ENCODE measurements at regions not wholly inside any gene's neighbourhood (a gene's known extent, or its start where the extent isn't known, plus 50 kb on each side); places are given as distances from the start of the nearest gene placed in this dataset.

DNA sequence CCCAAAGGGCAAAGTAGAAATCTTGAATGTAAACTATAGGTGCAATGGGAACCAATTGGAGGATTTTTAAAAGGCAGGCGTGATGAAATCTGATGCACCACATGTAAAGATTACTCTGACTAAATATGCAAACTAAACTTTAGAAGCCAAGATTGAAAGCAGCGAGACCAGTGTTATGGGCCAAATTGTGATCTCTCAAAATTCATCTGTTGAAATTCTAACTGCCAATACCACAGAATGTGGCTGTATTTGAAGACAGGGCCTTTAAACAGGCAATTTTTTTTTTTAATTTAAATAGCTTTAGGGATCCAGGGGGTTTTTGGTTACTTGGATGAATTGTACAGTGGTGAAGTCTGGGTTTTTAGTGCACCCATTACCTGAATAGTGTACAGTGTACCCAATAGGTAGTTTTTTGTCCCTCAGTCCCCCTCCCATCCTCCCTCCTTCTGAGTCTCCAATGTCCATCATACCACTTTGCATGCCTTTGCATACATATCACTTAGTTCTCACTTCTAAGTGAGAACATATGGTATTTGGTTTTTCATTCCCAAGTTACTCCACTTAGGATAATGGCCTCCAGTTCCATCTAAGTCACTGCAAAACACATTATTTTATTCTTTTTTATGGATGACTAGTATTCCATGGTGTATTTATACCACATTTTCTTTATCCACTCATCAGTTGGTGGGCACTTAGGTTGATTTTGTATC, 69.7 kb downstream of the DRD1 start:
- Histone ChIP-seq H3K36me3 (ENCODE audit: insufficient read depth, low read length) (no peaks in the 10 kb centered on the region), H3K79me2 (ENCODE audit: insufficient read depth, low read length) (no peaks in the 10 kb centered on the region), H4K20me1 (ENCODE audit: insufficient read depth, low read length, poor library complexity, severe bottlenecking) (no peaks in the 10 kb centered on the region), H3K4me2 (ENCODE audit: low read depth, low read length, poor library complexity, severe bottlenecking) (no peak overlapping the region), H3K9me2 (replicated peaks; ENCODE audit: low read depth, low read length) (no peaks in the 10 kb centered on the region), H2AFZ (ENCODE audit: low read length) (no peak overlapping the region), H3K4me1 (ENCODE audit: insufficient read depth, low read length, poor library complexity, severe bottlenecking) (no peaks in the 10 kb centered on the region), H3K27me3 (ENCODE audit: insufficient read depth, low read length, poor library complexity, severe bottlenecking) (no peaks in the 10 kb centered on the region), H3K9ac (ENCODE audit: low read depth, low read length, poor library complexity, severe bottlenecking) (no peak overlapping the region), H3K4me3 (ENCODE audit: low read length, poor library complexity, severe bottlenecking) (no peak overlapping the region), H3K9me3 (ENCODE audit: insufficient read depth, low read depth, low read length) (no peaks in the 10 kb centered on the region), H3F3A (ENCODE audit: low read depth) (no peaks in the 10 kb centered on the region)
- TF ChIP-seq EZH2phosphoT487 (IDR thresholded peaks at IDR 0.05; ENCODE audit: borderline replicate concordance) (no peak), CTCF (conservative IDR thresholded peaks at IDR 0.05; ENCODE audit: low read length) (no peak)

- H3K9me3 ChIP-seq (ENCODE audit: insufficient read depth, low read depth, low read length), result no peaks in the 10 kb centered on the region
- H4K20me1 ChIP-seq (ENCODE audit: insufficient read depth, low read length, poor library complexity, severe bottlenecking), result no peaks in the 10 kb centered on the region
- no peaks in the 10 kb centered on the region for H3K9me2 ChIP-seq (replicated peaks; ENCODE audit: low read depth, low read length)
- H2AFZ ChIP-seq (ENCODE audit: low read length), result no peak overlapping the region
- TF ChIP-seq CTCF (conservative IDR thresholded peaks at IDR 0.05; ENCODE audit: low read length), result no peak
- no peak for TF ChIP-seq EZH2phosphoT487 (IDR thresholded peaks at IDR 0.05; ENCODE audit: borderline replicate concordance)
- no peaks in the 10 kb centered on the region for H3K27me3 ChIP-seq (ENCODE audit: insufficient read depth, low read length, poor library complexity, severe bottlenecking)
- no peak overlapping the region for H3K4me3 ChIP-seq (ENCODE audit: low read length, poor library complexity, severe bottlenecking)
- H3F3A ChIP-seq (ENCODE audit: low read depth), result no peaks in the 10 kb centered on the region
- H3K4me1 ChIP-seq (ENCODE audit: insufficient read depth, low read length, poor library complexity, severe bottlenecking), result no peaks in the 10 kb centered on the region
- H3K4me2 ChIP-seq (ENCODE audit: low read depth, low read length, poor library complexity, severe bottlenecking), result no peak overlapping the region
- H3K9ac ChIP-seq (ENCODE audit: low read depth, low read length, poor library complexity, severe bottlenecking), result no peak overlapping the region
- no peaks in the 10 kb centered on the region for H3K79me2 ChIP-seq (ENCODE audit: insufficient read depth, low read length)
- H3K36me3 ChIP-seq (ENCODE audit: insufficient read depth, low read length), result no peaks in the 10 kb centered on the region
These were observed 78.1 kb downstream of the DRD1 start for GRCh38 chr5:175365866-175366265.

GRCh38 chr5:175363300-175363699, 80.7 kb downstream of the DRD1 start:
- Histone ChIP-seq H3K9ac (ENCODE audit: low read depth, low read length, poor library complexity, severe bottlenecking) (no peak overlapping the region), H3K4me2 (ENCODE audit: low read depth, low read length, poor library complexity, severe bottlenecking) (no peak overlapping the region), H3K79me2 (ENCODE audit: insufficient read depth, low read length) (no peaks in the 10 kb centered on the region), H3K27me3 (ENCODE audit: insufficient read depth, low read length, poor library complexity, severe bottlenecking) (no peaks in the 10 kb centered on the region), H3K9me3 (ENCODE audit: insufficient read depth, low read depth, low read length) (no peaks in the 10 kb centered on the region), H3K9me2 (replicated peaks; ENCODE audit: low read depth, low read length) (no peaks in the 10 kb centered on the region), H3K4me3 (ENCODE audit: low read length, poor library complexity, severe bottlenecking) (no peak overlapping the region), H3F3A (ENCODE audit: low read depth) (no peaks in the 10 kb centered on the region), H3K4me1 (ENCODE audit: insufficient read depth, low read length, poor library complexity, severe bottlenecking) (no peaks in the 10 kb centered on the region), H4K20me1 (ENCODE audit: insufficient read depth, low read length, poor library complexity, severe bottlenecking) (no peaks in the 10 kb centered on the region), H3K36me3 (ENCODE audit: insufficient read depth, low read length) (no peaks in the 10 kb centered on the region), H2AFZ (ENCODE audit: low read length) (no peak overlapping the region)
- TF ChIP-seq CTCF (conservative IDR thresholded peaks at IDR 0.05; ENCODE audit: low read length) (no peak), EZH2phosphoT487 (IDR thresholded peaks at IDR 0.05; ENCODE audit: borderline replicate concordance) (no peak)
